IMR-90 (cell line): ENCODE measurements at regions not wholly inside any gene's neighbourhood (a gene's known extent, or its start where the extent isn't known, plus 50 kb on each side); places are given as distances from the start of the nearest gene placed in this dataset.
"Not testable (repeated sequence)": the region's sequence is repeated elsewhere in the genome, so short reads cannot be mapped to it uniquely, and the experiment has no call there.

ENCODE experiments used
- ATAC-seq: fragments of 200-7000 bp; cut with Tn5 transposase; 2 replicates; pipeline ENCODE4 v1.9.1; 2020; ENCODE audit warnings: low read depth, mild to moderate bottlenecking, moderate library complexity
- BruUV-seq: library from RNA; stranded (reverse); fragments of 400-500 nt; replicated peaks from 2 replicates; lab custom pipeline; 2021; lab: Mats Ljungman, UMichigan
- CTCF ChIA-PET: fragments of 300-600 bp; formaldehyde crosslinking; extraction: SDS; loops from one replicate; lab custom pipeline; 2021; ENCODE audit warnings: antibody characterized with exemption; lab: Yijun Ruan, JAX
- POLR2A ChIA-PET: fragments of 300-600 bp; sonication (Branson Sonifier 250); formaldehyde crosslinking; loops from one replicate; lab custom pipeline; 2022; ENCODE audit warnings: antibody characterized with exemption; ENCODE audit not compliant: unreplicated experiment; lab: Charles Lee
- DNase-seq: peaks from one replicate; pipeline ENCODE4 v3.0.0; 2013
- H2AFZ ChIP-seq: replicated peaks from 2 replicates; pipeline ENCODE3; 2013; ENCODE audit warnings: low read length, mild to moderate bottlenecking; ENCODE audit not compliant: poor library complexity
- H2AK5ac ChIP-seq: 2 replicates; pipeline ENCODE4 v1.6.1; 2013; ENCODE audit warnings: low read depth, low read length, inconsistent platforms
- H2AK9ac ChIP-seq: replicated peaks from 2 replicates; pipeline ENCODE3; 2013; ENCODE audit warnings: mild to moderate bottlenecking, low read depth, low read length, moderate library complexity; ENCODE audit not compliant: poor library complexity
- H2BK120ac ChIP-seq: 2 replicates; pipeline ENCODE4 v1.6.1; 2013; ENCODE audit warnings: low read depth, low read length, inconsistent platforms
- H2BK15ac ChIP-seq: 3 replicates; pipeline ENCODE4 v1.6.1; 2013; ENCODE audit warnings: low read depth, low read length, inconsistent platforms
- H2BK20ac ChIP-seq: 2 replicates; pipeline ENCODE4 v1.6.1; 2013; ENCODE audit warnings: low read depth, mild to moderate bottlenecking, inconsistent platforms, low read length, moderate library complexity
- H2BK5ac ChIP-seq: 2 replicates; pipeline ENCODE4 v1.6.1; 2013; ENCODE audit warnings: mild to moderate bottlenecking, low read depth, low read length, inconsistent platforms; ENCODE audit not compliant: poor library complexity, severe bottlenecking
- H3K14ac ChIP-seq: replicated peaks from 2 replicates; pipeline ENCODE4 v1.6.1; 2013; ENCODE audit warnings: low read depth, low read length, inconsistent platforms
- H3K18ac ChIP-seq: 2 replicates; pipeline ENCODE4 v1.6.1; 2013; ENCODE audit warnings: low read depth, low read length, control low read depth
- H3K23ac ChIP-seq: 2 replicates; pipeline ENCODE4 v1.6.1; 2013; ENCODE audit warnings: low read depth, low read length, inconsistent platforms
- H3K27ac ChIP-seq: 2 replicates; pipeline ENCODE4 v1.5.1; 2013; ENCODE audit warnings: mild to moderate bottlenecking, control low read depth, low read length; ENCODE audit not compliant: insufficient read depth
- H3K27me3 ChIP-seq: 2 replicates; pipeline ENCODE4 v1.6.1; 2013; ENCODE audit warnings: low read length; ENCODE audit not compliant: control insufficient read depth, insufficient read depth
- H3K36me3 ChIP-seq: 2 replicates; pipeline ENCODE4 v1.6.1; 2013; ENCODE audit warnings: low read length, mixed read lengths; ENCODE audit not compliant: control insufficient read depth, insufficient read depth
- H3K4ac ChIP-seq: 2 replicates; pipeline ENCODE4 v1.6.1; 2013; ENCODE audit warnings: low read depth, low read length, inconsistent platforms
- H3K4me1 ChIP-seq: 2 replicates; pipeline ENCODE4 v1.6.1; 2013; ENCODE audit warnings: low read length, mixed read lengths; ENCODE audit not compliant: control insufficient read depth, insufficient read depth
- H3K4me2 ChIP-seq: 2 replicates; pipeline ENCODE4 v1.6.1; 2013; ENCODE audit warnings: low read depth, mild to moderate bottlenecking, control low read depth, low read length, moderate library complexity
- H3K4me3 ChIP-seq: 2 replicates; pipeline ENCODE4 v1.5.1; 2013; ENCODE audit warnings: low read depth, mild to moderate bottlenecking, control low read depth, low read length, moderate library complexity; ENCODE audit not compliant: insufficient read depth
- H3K56ac ChIP-seq: 2 replicates; pipeline ENCODE4 v1.6.1; 2013; ENCODE audit warnings: low read length, inconsistent platforms; ENCODE audit not compliant: insufficient read depth; ENCODE audit errors: extremely low read depth
- H3K79me1 ChIP-seq, 2 experiments: 2 replicates each; pipeline ENCODE4 v1.6.1; 2013; ENCODE audit warnings: low read length in 2 of 2, inconsistent platforms in 1 of 2, low read depth in 1 of 2
- H3K9ac ChIP-seq: 2 replicates; pipeline ENCODE4 v1.6.1; 2013; ENCODE audit warnings: low read depth, low read length, control low read depth
- H3K9me1 ChIP-seq: 2 replicates; pipeline ENCODE4 v1.6.1; 2013; ENCODE audit warnings: low read length, inconsistent platforms; ENCODE audit not compliant: insufficient read depth
- H3K9me3 ChIP-seq: 2 replicates; pipeline ENCODE4 v1.6.1; 2013; ENCODE audit warnings: low read length; ENCODE audit not compliant: control insufficient read depth, insufficient read depth
- H4K20me1 ChIP-seq: 2 replicates; pipeline ENCODE4 v1.6.1; 2013; ENCODE audit warnings: low read length, inconsistent platforms; ENCODE audit not compliant: insufficient read depth
- H4K5ac ChIP-seq: 2 replicates; pipeline ENCODE4 v1.6.1; 2013; ENCODE audit warnings: mild to moderate bottlenecking, low read depth, low read length, control low read depth
- H4K8ac ChIP-seq, 2 experiments: 2 replicates each; pipeline ENCODE4 v1.6.1; 2013; ENCODE audit warnings: low read depth in 2 of 2, low read length in 2 of 2, control low read depth in 1 of 2, inconsistent platforms in 1 of 2
- H4K91ac ChIP-seq: 2 replicates; pipeline ENCODE4 v1.6.1; 2013; ENCODE audit warnings: low read depth, low read length, inconsistent platforms; ENCODE audit not compliant: insufficient read depth
- dilution Hi-C: fragments of 300-500 bp; cut with HindIII; formaldehyde crosslinking; loops from one replicate; pipeline ENCODE4 v1.14.3; 2018; ENCODE audit warnings: low sequenced_read_pairs; ENCODE audit not compliant: unreplicated experiment
- in situ Hi-C: fragments of 300-500 bp; cut with MboI; formaldehyde crosslinking; loops from 3 replicates; pipeline ENCODE4 v1.14.3; 2019; ENCODE audit warnings: low sequenced_read_pairs, inconsistent platforms, mixed read lengths
- intact Hi-C: fragments of 100-400 bp; cut with micrococcal nuclease; formaldehyde crosslinking; loops from 2 replicates; pipeline ENCODE4 v1.10.0; 2022

DNA sequence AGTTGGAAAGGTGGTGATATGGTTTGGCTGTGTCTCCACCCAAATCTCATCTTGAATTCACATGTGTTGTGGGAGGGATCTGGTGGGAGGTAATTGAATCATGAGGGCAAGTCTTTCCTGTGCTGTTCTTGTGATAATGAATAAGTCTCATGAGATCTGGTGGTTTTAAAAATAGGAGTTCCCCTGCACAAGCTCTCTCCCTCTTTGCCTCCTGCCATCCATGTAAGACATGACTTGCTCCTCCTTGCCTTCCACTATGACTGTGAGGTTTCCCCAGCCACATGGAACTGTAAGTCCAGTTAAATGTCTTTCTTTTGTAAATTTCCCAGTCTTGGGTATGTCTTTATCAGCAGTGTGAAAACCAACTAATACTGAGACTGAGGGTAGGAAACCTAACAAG lies 60.5 kb upstream of the AK4 start:
- H3K14ac ChIP-seq, in situ Hi-C loops, H4K5ac ChIP-seq, H2BK120ac ChIP-seq, H3K4ac ChIP-seq, H3K23ac ChIP-seq, H3K79me1 ChIP-seq, POLR2A ChIA-PET, H2AFZ ChIP-seq, H3K9me1 ChIP-seq, H4K91ac ChIP-seq, DNase-seq, H3K4me2 ChIP-seq, H2AK5ac ChIP-seq, dilution Hi-C loops, CTCF ChIA-PET, intact Hi-C loops, H3K27ac ChIP-seq, H2BK5ac ChIP-seq, H4K8ac ChIP-seq, H3K4me1 ChIP-seq, H3K4me3 ChIP-seq, H3K36me3 ChIP-seq, H2AK9ac ChIP-seq, H2BK15ac ChIP-seq, H3K9me3 ChIP-seq, H3K27me3 ChIP-seq, ATAC-seq, H3K56ac ChIP-seq, H2BK20ac ChIP-seq, H4K20me1 ChIP-seq, BruUV-seq, H3K9ac ChIP-seq, H3K18ac ChIP-seq: not testable (repeated sequence)
